BE2C (cell line): ENCODE measurements at regions not wholly inside any gene's neighbourhood (a gene's known extent, or its start where the extent isn't known, plus 50 kb on each side); places are given as distances from the start of the nearest gene placed in this dataset.

Experiments
- DNase-seq: peaks from one replicate; pipeline ENCODE4 v3.0.0-alpha.2; 2020
- H3K27me3 ChIP-seq: fragments of 250-450 bp; sonication (Bioruptor Pico); 2 replicates; pipeline ENCODE4 v1.5.1; 2020; ENCODE audit warnings: mild to moderate bottlenecking
- H3K36me3 ChIP-seq: fragments of 250-450 bp; sonication (Bioruptor Pico); 2 replicates; pipeline ENCODE4 v1.5.1; 2020; ENCODE audit warnings: mild to moderate bottlenecking
- H3K4me1 ChIP-seq: fragments of 250-450 bp; sonication (Bioruptor Pico); 2 replicates; pipeline ENCODE4 v1.5.1; 2020
- H3K4me3 ChIP-seq: 2 replicates; pipeline ENCODE4 v1.5.1; 2011; ENCODE audit warnings: low read depth, low read length
- H3K9me3 ChIP-seq: fragments of 250-450 bp; sonication (Bioruptor Pico); 2 replicates; pipeline ENCODE4 v1.5.1; 2020
- CTCF ChIP-seq: IDR thresholded peaks from 2 replicates; pipeline ENCODE4 v1.5.1; 2012; ENCODE audit warnings: mild to moderate bottlenecking, low read depth, low read length

GRCh38 chr6:140138311-140139010 is 764.0 kb upstream of the CITED2 start:
- TF ChIP-seq CTCF: no peak
- H3K9me3 ChIP-seq: no peaks in the 10 kb centered on the region
- H3K4me3 ChIP-seq: no peak overlapping the region
- no peaks in the 10 kb centered on the region for H3K36me3 ChIP-seq
- H3K4me1 ChIP-seq: peaks cover 5% of the 10 kb centered on the region; the same call in 1 of the 2 replicates
- H3K27me3 ChIP-seq: no peaks in the 10 kb centered on the region
- DNase-seq: no peak

GRCh38 chr6:140134224-140134623 is 759.8 kb upstream of the CITED2 start:
- no peak for DNase-seq
- no peak for TF ChIP-seq CTCF
- Histone ChIP-seq H3K27me3 (no peaks in the 10 kb centered on the region), H3K4me1 (peaks cover 5% of the 10 kb centered on the region; the same call in 1 of the 2 replicates), H3K36me3 (no peaks in the 10 kb centered on the region), H3K9me3 (no peaks in the 10 kb centered on the region; the same call in 1 of the 2 replicates), H3K4me3 (no peak overlapping the region)

- Histone ChIP-seq H3K27me3 (no peaks in the 10 kb centered on the region), H3K36me3 (no peaks in the 10 kb centered on the region), H3K4me1 (no peaks in the 10 kb centered on the region), H3K4me3 (no peak overlapping the region), H3K9me3 (no peaks in the 10 kb centered on the region; the same call in 1 of the 2 replicates)
- DNase-seq: no peak
- no peak for TF ChIP-seq CTCF
These were observed 755.6 kb upstream of the CITED2 start for GRCh38 chr6:140130074-140130473.

GRCh38 chr6:140124498-140124897 is 750.0 kb upstream of the CITED2 start:
- DNase-seq: no peak
- Histone ChIP-seq H3K9me3 (no peaks in the 10 kb centered on the region; the same call in 1 of the 2 replicates), H3K36me3 (no peaks in the 10 kb centered on the region), H3K27me3 (no peaks in the 10 kb centered on the region), H3K4me1 (no peaks in the 10 kb centered on the region), H3K4me3 (no peak overlapping the region)
- TF ChIP-seq CTCF: no peak

GRCh38 chr6:140108167-140108566 is 733.7 kb upstream of the CITED2 start:
- H3K4me1 ChIP-seq: peaks cover 5% of the 10 kb centered on the region
- no peaks in the 10 kb centered on the region for H3K36me3 ChIP-seq
- H3K4me3 ChIP-seq: no peak overlapping the region
- no peak for TF ChIP-seq CTCF
- H3K27me3 ChIP-seq: no peaks in the 10 kb centered on the region
- no peak for DNase-seq
- H3K9me3 ChIP-seq: no peaks in the 10 kb centered on the region

- Histone ChIP-seq H3K9me3 (no peaks in the 10 kb centered on the region), H3K36me3 (no peaks in the 10 kb centered on the region), H3K4me3 (no peak overlapping the region), H3K4me1 (peaks cover 5% of the 10 kb centered on the region), H3K27me3 (no peaks in the 10 kb centered on the region)
- DNase-seq: no peak
- no peak for TF ChIP-seq CTCF
These were observed 732.8 kb upstream of the CITED2 start for GRCh38 chr6:140107216-140107615.
